Activated naive CD8-positive, alpha-beta T cell treated with anti-CD3 and anti-CD28 coated beads for 36 hours (primary cell): ENCODE measurements at regions not wholly inside any gene's neighbourhood (a gene's known extent, or its start where the extent isn't known, plus 50 kb on each side); places are given as distances from the start of the nearest gene placed in this dataset.

Experiments
- DNase-seq: peaks from one replicate; pipeline ENCODE4 v3.0.0; 2021
- H3K27ac Mint-ChIP-seq: one replicate; pipeline ENCODE4 v1.8.0; 2022; ENCODE audit warnings: mild to moderate bottlenecking, moderate library complexity, mixed read lengths
- H3K27me3 Mint-ChIP-seq: one replicate; pipeline ENCODE4 v1.8.0; 2022; ENCODE audit warnings: mild to moderate bottlenecking, mixed read lengths
- H3K36me3 Mint-ChIP-seq: one replicate; pipeline ENCODE4 v1.8.0; 2021; ENCODE audit warnings: mild to moderate bottlenecking, mixed read lengths
- H3K4me1 Mint-ChIP-seq: one replicate; pipeline ENCODE4 v1.8.0; 2021; ENCODE audit warnings: mixed read lengths
- H3K4me3 Mint-ChIP-seq: one replicate; pipeline ENCODE4 v1.8.0; 2022; ENCODE audit warnings: mild to moderate bottlenecking, moderate library complexity, mixed read lengths
- H3K9me3 Mint-ChIP-seq: one replicate; pipeline ENCODE4 v1.8.0; 2022; ENCODE audit warnings: mixed read lengths

DNA sequence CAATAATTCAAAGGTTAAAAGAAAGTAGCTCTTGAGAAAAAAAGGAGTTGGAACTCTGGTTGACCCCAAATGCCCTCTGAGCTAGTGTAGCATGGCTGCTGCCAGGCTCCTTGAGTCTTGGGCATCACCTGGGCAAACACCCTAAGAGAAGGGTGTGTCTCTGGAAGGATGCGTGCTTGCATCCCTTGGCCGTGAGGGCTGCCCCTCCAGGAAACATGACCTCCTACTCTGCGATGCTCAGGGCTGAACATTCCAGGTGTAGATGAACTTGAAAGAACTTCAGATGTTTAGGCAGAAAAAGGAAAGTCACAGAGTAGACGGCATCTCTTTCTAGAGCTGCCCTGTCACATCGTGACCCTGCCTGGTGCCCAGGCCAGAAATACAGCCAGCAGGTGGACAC, 189.4 kb upstream of the TCERG1L start:
- DNase-seq, result no peak
- Mint-ChIP-seq H3K9me3 (peaks cover 19% of the 10 kb centered on the region), H3K36me3 (no peaks in the 10 kb centered on the region), H3K27ac (no peak overlapping the region), H3K27me3 (no peaks in the 10 kb centered on the region), H3K4me3 (no peak overlapping the region), H3K4me1 (no peaks in the 10 kb centered on the region)

DNA sequence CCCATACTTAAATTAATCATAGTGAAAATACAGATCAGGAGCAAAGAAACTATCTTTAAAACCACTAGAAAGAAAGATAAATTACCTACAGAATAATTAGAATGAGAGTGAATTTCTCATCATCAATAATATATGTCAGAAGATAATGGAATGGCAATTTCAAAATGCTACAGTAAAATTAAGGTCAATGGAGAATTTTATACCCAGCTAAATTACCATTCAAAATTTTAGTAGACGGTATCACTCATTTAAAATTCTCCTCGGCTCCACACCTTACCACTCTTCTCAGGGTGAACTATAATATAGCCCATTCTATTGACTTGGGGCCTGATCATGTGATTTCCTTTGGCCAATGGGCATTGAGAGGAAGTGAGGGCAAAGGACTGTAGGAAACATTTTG, 192.5 kb upstream of the TCERG1L start:
- Mint-ChIP-seq H3K36me3 (no peaks in the 10 kb centered on the region), H3K27me3 (no peaks in the 10 kb centered on the region), H3K4me3 (no peak overlapping the region), H3K27ac (no peak overlapping the region), H3K4me1 (no peaks in the 10 kb centered on the region), H3K9me3 (peaks cover 23% of the 10 kb centered on the region)
- DNase-seq, result no peak

DNA sequence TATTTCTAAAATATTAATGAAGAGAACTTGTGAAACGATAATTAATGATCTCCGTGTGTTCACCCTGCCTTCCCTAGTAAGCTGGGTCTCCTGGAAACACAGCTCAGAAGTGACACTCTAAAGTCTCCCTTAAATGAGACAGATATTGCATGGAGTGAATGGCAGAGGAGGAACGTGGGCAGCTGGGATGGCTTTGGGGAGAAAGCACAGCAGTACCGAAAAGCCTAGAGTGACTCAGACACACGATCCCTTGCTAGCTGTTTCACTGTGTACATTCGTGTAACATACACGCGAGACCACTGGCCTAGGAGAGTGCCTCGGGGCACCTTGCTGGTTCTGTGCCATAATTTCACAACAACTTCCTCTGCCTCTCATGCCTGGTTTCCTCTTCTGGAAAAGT, 199.9 kb upstream of the TCERG1L start:
- H3K27me3 Mint-ChIP-seq, result no peaks in the 10 kb centered on the region
- H3K36me3 Mint-ChIP-seq, result no peaks in the 10 kb centered on the region
- no peaks in the 10 kb centered on the region for H3K4me1 Mint-ChIP-seq
- no peak for DNase-seq
- peaks cover 8% of the 10 kb centered on the region for H3K9me3 Mint-ChIP-seq
- no peak overlapping the region for H3K4me3 Mint-ChIP-seq
- H3K27ac Mint-ChIP-seq, result no peak overlapping the region

DNA sequence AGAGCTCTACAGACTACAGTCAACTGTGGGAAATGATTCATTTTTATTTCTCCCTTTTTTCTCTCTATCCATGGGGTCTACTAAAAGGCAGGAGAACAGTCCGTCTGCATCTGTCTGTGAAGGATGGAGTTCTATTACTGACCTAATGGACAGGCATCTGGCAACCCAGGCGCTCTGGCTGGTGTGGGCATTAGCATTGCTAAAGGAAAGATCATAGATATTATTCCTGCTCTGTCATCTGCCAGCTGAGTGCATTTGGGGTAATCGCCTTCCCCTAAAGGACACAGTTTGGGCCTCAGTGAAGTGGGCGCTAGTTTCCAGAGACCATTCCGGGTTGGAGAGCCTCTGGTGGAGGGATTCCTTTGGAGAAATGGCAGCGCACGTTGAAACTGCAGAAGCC, 201.3 kb upstream of the TCERG1L start:
- Mint-ChIP-seq H3K9me3 (peaks cover 4% of the 10 kb centered on the region), H3K27me3 (no peaks in the 10 kb centered on the region), H3K4me3 (no peak overlapping the region), H3K36me3 (no peaks in the 10 kb centered on the region), H3K4me1 (no peaks in the 10 kb centered on the region), H3K27ac (no peak overlapping the region)
- DNase-seq, result no peak

DNA sequence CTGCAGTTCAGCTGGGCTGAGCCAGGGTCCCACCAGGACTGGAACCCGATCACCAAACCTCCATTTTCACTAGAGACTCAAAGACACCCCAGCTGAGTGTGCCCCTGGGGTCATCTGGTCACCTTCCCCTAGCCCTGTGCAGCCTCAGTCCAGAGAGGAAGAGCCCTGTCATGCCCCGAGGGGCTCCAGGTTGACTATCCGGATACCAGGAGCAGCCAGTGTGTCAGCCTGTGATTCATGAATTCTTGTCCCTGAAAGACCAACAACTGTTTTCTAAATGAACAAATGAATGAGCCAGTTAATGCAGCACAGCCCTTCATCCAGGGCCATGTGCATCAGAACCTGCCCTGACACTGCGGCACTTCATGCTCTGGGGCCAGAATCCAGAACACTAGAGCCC, 201.9 kb upstream of the TCERG1L start:
- Mint-ChIP-seq H3K27me3 (no peaks in the 10 kb centered on the region), H3K4me3 (no peak overlapping the region), H3K27ac (no peak overlapping the region), H3K4me1 (no peaks in the 10 kb centered on the region), H3K36me3 (no peaks in the 10 kb centered on the region), H3K9me3 (peaks cover 4% of the 10 kb centered on the region)
- no peak for DNase-seq

DNA sequence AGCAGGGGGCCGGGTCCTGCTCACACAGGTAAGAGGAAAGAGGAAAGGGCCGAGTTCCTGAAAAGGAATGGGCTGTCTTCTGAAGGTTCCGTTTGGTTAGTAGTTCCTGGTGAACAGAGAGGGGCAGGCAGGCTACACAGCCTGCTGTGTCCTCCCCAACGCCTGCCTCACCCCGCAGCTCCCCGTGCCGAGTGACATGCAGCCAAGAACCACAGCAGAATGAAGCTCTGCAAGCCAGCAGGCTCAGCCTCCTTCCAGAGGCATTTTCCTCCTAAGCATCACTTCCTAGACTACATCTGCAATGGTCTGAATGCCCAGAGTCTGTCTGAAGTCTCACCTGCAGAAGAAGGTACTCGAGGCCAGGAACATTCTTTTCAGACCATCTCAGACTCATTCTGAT, 202.4 kb upstream of the TCERG1L start:
- no peak for DNase-seq
- H3K27me3 Mint-ChIP-seq, result no peaks in the 10 kb centered on the region
- no peaks in the 10 kb centered on the region for H3K36me3 Mint-ChIP-seq
- H3K4me1 Mint-ChIP-seq, result no peaks in the 10 kb centered on the region
- H3K27ac Mint-ChIP-seq, result no peak overlapping the region
- peaks cover 4% of the 10 kb centered on the region for H3K9me3 Mint-ChIP-seq
- H3K4me3 Mint-ChIP-seq, result no peak overlapping the region

DNA sequence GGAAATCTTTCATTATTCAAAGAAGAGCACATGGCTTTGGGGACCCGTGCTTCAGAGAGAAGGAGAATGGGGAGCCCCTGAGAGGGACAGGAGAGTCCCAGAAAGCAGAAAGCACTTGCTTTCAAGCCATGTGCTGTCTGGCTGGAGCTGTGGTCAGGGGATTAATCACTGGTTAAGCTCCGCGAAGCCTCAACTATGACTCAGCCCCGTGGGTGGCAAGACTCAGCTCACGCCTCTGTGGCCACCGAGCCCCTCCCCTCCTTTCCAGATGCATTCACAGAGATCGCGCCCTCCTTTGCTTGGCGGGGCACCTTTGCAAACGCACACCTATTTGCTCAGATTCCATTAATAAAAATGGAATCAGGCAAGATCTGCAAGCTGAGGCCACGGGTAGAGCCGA, 202.9 kb upstream of the TCERG1L start:
- Mint-ChIP-seq H3K27ac (no peak overlapping the region), H3K4me1 (no peaks in the 10 kb centered on the region), H3K4me3 (no peak overlapping the region), H3K27me3 (no peaks in the 10 kb centered on the region), H3K36me3 (no peaks in the 10 kb centered on the region), H3K9me3 (peaks cover 4% of the 10 kb centered on the region)
- peak; percentile 6 for DNase-seq

DNA sequence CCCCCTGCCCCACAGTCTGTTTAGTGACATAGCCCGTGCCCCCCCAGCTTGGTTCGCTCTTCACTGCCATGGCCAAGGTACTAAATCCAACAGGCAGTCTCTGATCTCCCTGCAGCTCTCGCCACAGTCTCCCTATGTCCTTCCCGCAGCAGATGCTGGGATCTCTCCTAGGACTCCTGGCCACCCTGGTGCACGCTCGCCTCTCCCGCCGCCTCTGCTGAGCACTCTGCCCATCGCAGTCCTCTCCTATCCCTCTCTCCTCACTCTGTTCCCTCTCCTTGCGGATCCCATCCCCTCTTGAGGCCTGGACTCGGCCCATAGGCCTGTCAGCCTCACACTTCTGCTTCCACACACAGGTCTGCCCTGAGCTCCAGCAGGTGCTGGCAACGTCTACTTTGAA, 204.8 kb upstream of the TCERG1L start:
- Mint-ChIP-seq H3K27ac (no peak overlapping the region), H3K36me3 (no peaks in the 10 kb centered on the region), H3K9me3 (no peaks in the 10 kb centered on the region)

DNA sequence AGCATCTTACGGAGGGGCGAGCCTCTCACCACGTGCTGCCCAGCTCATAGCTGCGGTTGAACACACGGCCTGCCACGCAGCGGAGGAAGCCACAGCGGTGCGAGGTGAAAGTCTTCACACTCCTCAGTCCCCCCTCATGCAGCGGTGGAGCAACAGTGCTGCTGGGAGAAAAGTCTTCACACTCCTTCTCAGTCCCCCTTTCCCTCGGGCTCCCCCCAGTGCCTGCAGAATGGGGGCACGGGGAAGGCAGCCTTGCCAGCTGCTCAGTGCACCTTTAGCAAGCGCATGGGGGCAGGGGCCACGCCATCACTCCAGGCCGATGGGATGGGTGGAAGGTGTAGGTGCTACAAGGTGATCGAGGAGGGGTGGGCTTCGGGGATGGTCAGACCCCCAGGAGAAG, 206.3 kb upstream of the TCERG1L start:
- Mint-ChIP-seq H3K36me3 (no peaks in the 10 kb centered on the region), H3K9me3 (no peaks in the 10 kb centered on the region), H3K4me1 (no peaks in the 10 kb centered on the region), H3K27ac (no peak overlapping the region), H3K4me3 (no peak overlapping the region), H3K27me3 (no peaks in the 10 kb centered on the region)
- no peak for DNase-seq

More for the DNA sequence above, 204.8 kb upstream of the TCERG1L start:
- DNase-seq, result no peak
- H3K4me1 Mint-ChIP-seq, result no peaks in the 10 kb centered on the region
- H3K4me3 Mint-ChIP-seq, result no peak overlapping the region
- H3K27me3 Mint-ChIP-seq, result no peaks in the 10 kb centered on the region

DNA sequence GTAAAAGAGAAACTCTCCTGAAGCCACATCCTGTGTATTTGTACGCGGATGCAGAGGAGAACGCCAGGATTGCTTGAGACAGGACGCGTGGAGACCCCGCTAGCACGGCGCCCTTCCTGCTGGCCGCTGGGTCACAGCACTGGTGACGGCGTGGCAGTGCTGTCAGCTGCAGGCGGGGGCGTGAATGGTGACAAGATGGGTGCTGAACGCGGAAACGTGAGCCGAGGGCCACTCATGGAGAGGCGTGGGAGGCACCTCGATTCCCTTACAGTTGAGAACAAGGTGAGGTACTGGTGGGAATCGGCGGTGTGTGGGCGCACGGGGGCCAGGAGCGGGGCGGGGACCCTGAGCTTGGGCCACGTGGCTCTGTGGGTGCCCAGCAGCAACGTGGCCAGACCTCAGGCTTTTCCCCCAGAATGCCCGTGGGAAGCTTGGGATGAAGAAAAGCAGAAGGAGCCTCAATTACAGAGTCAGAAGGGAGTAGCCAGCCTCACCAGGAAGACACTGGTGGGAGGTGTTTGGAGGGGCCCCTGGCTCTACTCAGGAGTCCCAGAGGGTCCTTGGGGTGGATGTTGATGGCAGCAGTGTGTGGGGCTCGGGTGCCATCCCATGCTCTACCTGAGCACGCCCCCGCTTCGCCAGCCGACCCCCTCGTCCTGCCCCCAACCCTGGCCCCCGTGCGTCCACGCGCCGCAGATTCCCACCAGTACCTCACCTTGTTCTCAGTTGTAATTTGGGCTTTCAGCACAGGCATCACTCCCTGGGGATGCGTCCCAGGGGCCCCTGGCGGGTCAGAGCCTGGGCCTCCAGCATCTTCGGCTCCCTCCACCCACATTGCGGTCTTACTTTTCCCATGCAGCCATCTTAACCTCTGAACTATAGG, 208.4 kb upstream of the TCERG1L start:
- Mint-ChIP-seq H3K4me3 (no peak overlapping the region), H3K9me3 (no peaks in the 10 kb centered on the region), H3K27me3 (peaks cover 8% of the 10 kb centered on the region), H3K27ac (no peak overlapping the region), H3K4me1 (no peaks in the 10 kb centered on the region), H3K36me3 (no peaks in the 10 kb centered on the region)
- DNase-seq, result no peak

DNA sequence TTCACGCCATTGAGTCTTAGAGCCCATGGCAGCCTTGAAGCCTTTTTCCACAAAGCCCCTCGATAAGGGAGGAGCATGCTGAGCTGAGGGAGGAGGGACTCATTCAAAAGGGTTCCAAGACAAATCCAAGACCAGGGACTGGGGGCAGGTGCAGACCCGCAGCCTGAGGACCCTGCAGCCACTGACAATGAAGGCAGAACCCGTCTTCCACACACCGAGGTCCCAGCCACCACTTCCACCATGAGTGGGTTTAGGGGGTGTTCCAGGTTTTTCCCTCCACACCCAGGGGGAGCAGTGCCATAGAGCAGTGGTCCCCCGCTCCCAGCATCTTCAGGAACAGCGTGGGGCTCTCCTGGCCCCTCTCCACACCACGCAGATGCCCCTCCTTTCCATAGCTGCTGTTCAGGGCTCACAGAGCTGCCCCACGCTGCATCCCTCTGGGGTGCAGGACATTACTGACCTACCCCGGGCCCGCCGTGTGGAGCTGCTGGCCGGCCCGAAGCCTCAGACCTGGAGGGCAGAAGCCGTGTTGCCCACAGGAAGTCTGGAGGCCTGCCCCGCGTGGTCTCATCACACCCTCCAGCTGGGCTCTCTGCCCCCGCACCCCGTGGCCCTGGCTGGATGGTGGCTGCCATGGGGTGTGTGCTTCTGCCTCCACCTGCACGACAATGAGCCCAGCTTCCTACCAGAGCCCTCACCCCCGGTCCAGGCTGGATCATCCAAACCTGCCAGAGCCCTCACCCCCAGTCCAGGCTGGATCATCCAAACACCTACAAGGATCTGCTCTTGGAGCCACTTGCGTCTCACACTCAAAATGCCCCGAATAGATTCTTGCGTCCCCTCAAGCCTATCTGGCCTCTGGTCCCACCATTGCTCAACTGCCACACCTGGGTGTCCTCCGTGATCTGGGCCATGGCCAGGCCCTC, 220.0 kb upstream of the TCERG1L start:
- H3K4me1 Mint-ChIP-seq, result no peaks in the 10 kb centered on the region
- no peaks in the 10 kb centered on the region for H3K36me3 Mint-ChIP-seq
- no peaks in the 10 kb centered on the region for H3K9me3 Mint-ChIP-seq
- H3K4me3 Mint-ChIP-seq, result no peak overlapping the region
- no peaks in the 10 kb centered on the region for H3K27me3 Mint-ChIP-seq
- H3K27ac Mint-ChIP-seq, result no peak overlapping the region
- no peak for DNase-seq

DNA sequence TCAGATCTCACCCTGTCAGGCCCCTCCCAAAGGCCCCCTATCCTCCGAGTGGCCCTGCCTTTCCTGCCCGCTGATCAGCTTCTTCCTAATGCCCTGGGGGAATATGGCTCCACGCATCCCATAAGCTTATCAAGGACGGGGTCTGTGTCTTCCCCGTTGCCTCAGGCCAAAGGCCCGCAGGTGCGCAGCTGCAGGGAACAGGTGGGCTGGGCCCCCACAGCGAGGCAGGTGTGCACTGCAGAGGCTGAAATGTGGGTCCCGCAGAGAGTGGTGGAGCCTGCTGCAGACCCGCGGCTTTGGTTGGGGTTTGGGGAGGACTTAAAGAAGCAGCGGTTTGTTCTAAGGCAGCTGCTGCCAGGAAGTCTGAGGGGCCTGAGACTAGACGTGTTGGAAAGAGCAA, 220.8 kb upstream of the TCERG1L start:
- Mint-ChIP-seq H3K27me3 (no peaks in the 10 kb centered on the region), H3K36me3 (no peaks in the 10 kb centered on the region), H3K4me3 (no peak overlapping the region), H3K27ac (no peak overlapping the region), H3K4me1 (no peaks in the 10 kb centered on the region), H3K9me3 (no peaks in the 10 kb centered on the region)
- DNase-seq, result no peak

DNA sequence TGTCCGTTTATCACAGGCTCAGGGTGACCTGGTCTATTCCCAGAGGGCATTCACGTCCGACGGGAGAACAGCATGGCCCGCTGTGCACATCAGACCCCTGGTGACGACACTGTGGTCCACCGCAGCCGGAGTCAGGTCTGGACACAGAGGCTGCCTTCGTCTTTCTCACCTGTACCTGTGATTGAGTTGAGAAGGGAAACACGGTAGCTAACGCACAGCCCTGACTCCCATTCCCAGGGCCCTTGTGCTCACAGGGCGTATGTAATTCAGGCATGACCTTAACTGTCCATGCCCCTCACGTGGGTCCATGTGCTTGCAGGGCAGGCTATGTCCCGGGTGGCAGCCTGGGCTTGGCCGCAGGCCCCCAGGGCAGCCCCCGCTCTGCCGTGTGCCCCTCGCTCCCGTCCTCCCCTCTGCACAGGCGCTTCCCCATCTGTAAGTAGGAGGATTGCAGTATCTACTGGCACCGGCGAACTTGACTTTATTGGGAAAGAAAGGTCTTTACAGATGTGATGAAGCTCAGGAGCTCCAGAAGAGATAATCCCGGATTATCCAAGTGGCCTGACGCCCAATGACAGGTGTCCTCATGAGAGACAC, 221.3 kb upstream of the TCERG1L start:
- Mint-ChIP-seq H3K4me3 (no peak overlapping the region), H3K4me1 (no peaks in the 10 kb centered on the region), H3K9me3 (no peaks in the 10 kb centered on the region), H3K27me3 (no peaks in the 10 kb centered on the region), H3K36me3 (no peaks in the 10 kb centered on the region), H3K27ac (no peak overlapping the region)
- DNase-seq, result no peak

DNA sequence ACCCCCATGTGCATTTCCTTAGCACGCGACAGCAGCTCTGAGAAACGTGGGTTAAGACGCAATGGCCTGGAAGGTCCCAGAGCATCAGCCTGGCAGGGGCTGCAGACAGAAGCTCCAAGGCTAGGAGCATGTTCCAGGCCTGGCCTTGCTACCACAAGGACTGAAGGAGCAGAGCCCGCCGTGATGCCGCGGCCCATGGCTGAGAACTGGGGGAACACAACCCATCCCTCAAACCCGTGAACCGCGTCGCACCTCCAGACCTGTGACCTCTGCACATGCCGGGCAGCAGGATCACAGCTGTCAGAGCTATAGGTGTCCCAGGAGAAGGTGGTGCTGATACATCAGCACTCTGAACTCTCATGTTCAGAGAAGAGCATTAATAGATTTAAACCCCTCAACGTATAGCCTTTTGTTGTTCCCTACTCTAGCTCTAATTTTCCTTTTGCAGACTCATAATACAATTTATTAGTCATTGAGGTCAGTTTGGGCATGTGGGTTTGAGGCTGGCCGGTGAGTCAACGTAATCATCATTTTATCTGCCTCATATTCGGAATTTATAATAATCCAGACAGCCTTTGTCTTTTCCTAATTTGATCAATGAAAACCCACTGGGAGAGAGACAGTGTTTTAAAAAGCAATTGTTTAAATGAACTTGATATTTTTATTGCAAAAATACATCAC, 222.5 kb upstream of the TCERG1L start:
- Mint-ChIP-seq H3K36me3 (no peaks in the 10 kb centered on the region), H3K9me3 (no peaks in the 10 kb centered on the region), H3K27ac (no peak overlapping the region), H3K27me3 (no peaks in the 10 kb centered on the region), H3K4me3 (no peak overlapping the region), H3K4me1 (no peaks in the 10 kb centered on the region)
- DNase-seq, result no peak

DNA sequence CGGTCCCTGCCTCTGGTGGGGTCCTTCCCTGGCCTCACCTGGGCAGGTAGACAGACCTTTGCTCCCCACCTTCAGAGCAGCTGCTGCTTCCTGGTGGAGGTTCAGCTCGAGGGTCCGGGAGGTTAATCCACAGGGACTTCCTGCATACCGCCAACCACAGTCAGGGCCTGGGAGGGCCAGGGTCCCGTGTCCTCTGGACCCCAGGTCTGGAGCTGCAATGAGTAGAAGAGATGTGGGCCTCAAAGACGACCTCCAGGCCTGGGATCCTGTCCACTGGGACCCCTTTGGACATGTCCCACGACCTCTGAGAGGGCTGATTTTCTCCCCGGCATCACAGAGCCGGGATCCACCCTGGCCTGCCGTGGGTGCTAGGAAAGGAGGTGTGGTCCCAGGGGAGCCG, 223.3 kb upstream of the TCERG1L start:
- Mint-ChIP-seq H3K9me3 (no peaks in the 10 kb centered on the region), H3K36me3 (no peaks in the 10 kb centered on the region), H3K27ac (no peak overlapping the region), H3K4me1 (no peaks in the 10 kb centered on the region), H3K27me3 (no peaks in the 10 kb centered on the region), H3K4me3 (no peak overlapping the region)
- no peak for DNase-seq
